HepG2 (cell line): ENCODE measurements at regions not wholly inside any gene's neighbourhood (a gene's known extent, or its start where the extent isn't known, plus 50 kb on each side); places are given as distances from the start of the nearest gene placed in this dataset.

Experiments
- BCL6 ChIP-seq: IDR thresholded peaks from 2 replicates; pipeline ENCODE4 v1.6.1; 2016; ENCODE audit warnings: missing genetic modification reagents, missing compliant biosample characterization
- CEBPB ChIP-seq: IDR thresholded peaks from 2 replicates; pipeline ENCODE4 v1.6.1; 2011; ENCODE audit warnings: low read depth, low read length, improper control_type of control experiment, borderline replicate concordance
- EP300 ChIP-seq, 3 experiments: sonication (generic) in 1 of 3; formaldehyde crosslinking in 1 of 3; IDR thresholded peaks; 2 replicates each; pipeline versions ENCODE4 v1.5.1 to v1.6.1; 2011 to 2020; ENCODE audit warnings: low read depth in 2 of 3, low read length in 2 of 3, borderline replicate concordance in 1 of 3, improper control_type of control experiment in 1 of 3, mild to moderate bottlenecking in 1 of 3, missing genetic modification reagents in 1 of 3, moderate library complexity in 1 of 3
- HDAC2 ChIP-seq: sonication (generic); formaldehyde crosslinking; IDR thresholded peaks from 2 replicates; pipeline ENCODE4 v1.4.0; 2020; ENCODE audit warnings: missing genetic modification reagents
- HNF1A ChIP-seq, 2 experiments: sonication (generic) in 1 of 2; formaldehyde crosslinking in 1 of 2; IDR thresholded peaks; 2 replicates each; pipeline versions ENCODE4 v1.4.0 to v1.6.1; 2016 to 2020; ENCODE audit warnings: borderline replicate concordance in 1 of 2, low read depth in 1 of 2, mild to moderate bottlenecking in 1 of 2, missing genetic modification reagents in 1 of 2
- IKZF1 ChIP-seq: fragments of 450-650 bp; IDR thresholded peaks from 2 replicates; pipeline ENCODE4 v1.7.1; 2016
- ISL2 ChIP-seq: sonication (generic); formaldehyde crosslinking; IDR thresholded peaks from 2 replicates; pipeline ENCODE4 v1.5.0; 2020; ENCODE audit warnings: missing genetic modification reagents
- MAFF ChIP-seq: IDR thresholded peaks from 2 replicates; pipeline ENCODE4 v1.6.1; 2011; ENCODE audit warnings: low read depth, low read length, improper control_type of control experiment
- MBNL3 ChIP-seq: fragments of 250-450 bp; sonication (Bioruptor Pico); conservative IDR thresholded peaks from 2 replicates; pipeline ENCODE4 v1.8.0; 2022; ENCODE audit warnings: mild to moderate bottlenecking, inconsistent platforms
- NRL ChIP-seq: sonication (generic); formaldehyde crosslinking; IDR thresholded peaks from 2 replicates; pipeline ENCODE4 v1.5.0; 2020; ENCODE audit warnings: missing genetic modification reagents, mild to moderate bottlenecking, moderate library complexity, borderline replicate concordance
- SOX13 ChIP-seq, 3 experiments: fragments of 450-650 bp in 1 of 3; sonication (generic) in 1 of 3; formaldehyde crosslinking in 1 of 3; IDR thresholded peaks in 2 of 3; conservative IDR thresholded peaks in 1 of 3; 2 replicates each; pipeline versions ENCODE4 v1.5.0 to v1.6.1; 2016 to 2020; ENCODE audit warnings: antibody characterized with exemption in 1 of 3, mild to moderate bottlenecking in 1 of 3, missing compliant biosample characterization in 1 of 3, missing genetic modification reagents in 1 of 3, moderate library complexity in 1 of 3
- TAF1 ChIP-seq: sonication (generic); formaldehyde crosslinking; IDR thresholded peaks from 2 replicates; pipeline ENCODE4 v1.4.0; 2020; ENCODE audit warnings: missing genetic modification reagents
- XBP1 ChIP-seq: sonication (generic); formaldehyde crosslinking; IDR thresholded peaks from 2 replicates; pipeline ENCODE4 v1.5.0; 2020; ENCODE audit warnings: missing genetic modification reagents
- YEATS4 ChIP-seq: sonication (generic); formaldehyde crosslinking; IDR thresholded peaks from 2 replicates; pipeline ENCODE4 v1.4.0; 2020; ENCODE audit warnings: missing genetic modification reagents, borderline replicate concordance
- ZFP37 ChIP-seq: sonication (generic); formaldehyde crosslinking; IDR thresholded peaks from 2 replicates; pipeline ENCODE4 v1.4.0; 2020; ENCODE audit warnings: missing genetic modification reagents, borderline replicate concordance
- ZFP41 ChIP-seq: sonication (generic); formaldehyde crosslinking; IDR thresholded peaks from 2 replicates; pipeline ENCODE4 v1.4.0; 2020; ENCODE audit warnings: mild to moderate bottlenecking, missing genetic modification reagents, borderline replicate concordance
- ZNF253 ChIP-seq: sonication (generic); formaldehyde crosslinking; IDR thresholded peaks from 2 replicates; pipeline ENCODE4 v1.8.0; 2022; ENCODE audit warnings: mild to moderate bottlenecking, missing genetic modification reagents, borderline replicate concordance
- ZNF256 ChIP-seq: sonication (generic); formaldehyde crosslinking; conservative IDR thresholded peaks from 2 replicates; pipeline ENCODE4 v1.4.0; 2020; ENCODE audit warnings: missing genetic modification reagents
- ZNF292 ChIP-seq: sonication (generic); formaldehyde crosslinking; IDR thresholded peaks from 2 replicates; pipeline ENCODE4 v1.8.1; 2022; ENCODE audit warnings: mild to moderate bottlenecking, low read depth, missing genetic modification reagents, borderline replicate concordance
- TF ChIP-seq, protein P1 (sequence below): sonication (generic); formaldehyde crosslinking; IDR thresholded peaks from 2 replicates; pipeline ENCODE4 v1.4.0; 2020; ENCODE audit warnings: missing genetic modification reagents
- TF ChIP-seq, protein P2 (sequence below): sonication (generic); formaldehyde crosslinking; IDR thresholded peaks from 2 replicates; pipeline ENCODE4 v1.4.0; 2020; ENCODE audit warnings: missing genetic modification reagents

DNA sequence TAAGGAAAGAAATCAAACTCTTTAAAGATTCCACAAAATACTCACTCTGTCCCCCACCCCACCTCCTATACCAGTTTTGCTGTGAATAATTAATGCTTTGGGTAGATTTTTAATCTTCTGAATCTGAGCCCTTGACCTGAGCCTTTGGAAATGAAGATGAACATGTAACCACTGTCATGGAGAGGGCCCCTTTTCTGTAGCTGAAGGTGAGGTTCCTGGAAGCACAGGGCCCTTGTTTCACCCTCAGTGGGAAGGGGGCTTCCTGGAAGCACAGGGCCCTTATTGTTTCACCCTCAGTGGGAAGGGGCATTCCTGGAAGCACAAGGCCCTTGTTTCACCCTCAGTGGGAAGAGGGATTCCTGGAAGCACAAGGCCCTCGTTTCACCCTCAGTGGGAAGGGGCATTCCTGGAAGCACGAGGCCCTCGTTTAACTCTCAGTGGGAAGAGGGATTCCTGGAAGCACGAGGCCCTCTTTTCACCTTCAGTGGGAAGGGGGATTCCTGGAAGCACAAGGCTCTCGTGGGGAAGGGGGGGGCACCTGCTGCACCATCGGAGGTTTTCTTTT lies 75.7 kb downstream of the DACT2 start (continued):
- TF ChIP-seq HDAC2 (CRISPR knock-in tag) (no peak), MAFF (no peak), MBNL3 (CRISPR knock-in tag) (no peak), ZNF253 (no peak), ZFP37 (CRISPR knock-in tag) (no peak), CEBPB (no peak), TAF1 (CRISPR knock-in tag) (no peak), YEATS4 (no peak), ZNF256 (CRISPR knock-in tag) (no peak), IKZF1 (no peak), NRL (CRISPR knock-in tag) (no peak), EP300 (IDR thresholded peaks at IDR 0.05; ENCODE audit: low read depth in 2 of 2, low read length in 2 of 2) (no peak), EP300 (CRISPR knock-in tag; IDR thresholded peaks at IDR 0.05; ENCODE audit: borderline replicate concordance) (peak; percentile 65; the same call in 1 of the 2 replicates), ZNF292 (CRISPR knock-in tag) (no peak), BCL6 (CRISPR knock-in tag) (peak; percentile 98), HNF1A (IDR thresholded peaks at IDR 0.05; ENCODE audit: low read depth) (no peak), HNF1A (CRISPR knock-in tag; IDR thresholded peaks at IDR 0.05; ENCODE audit: borderline replicate concordance) (peak; percentile 9; the same call in 1 of the 2 replicates), ZFP41 (CRISPR knock-in tag) (no peak), XBP1 (no peak), ISL2 (CRISPR knock-in tag) (no peak), SOX13 (IDR thresholded peaks at IDR 0.05) (no peak), SOX13 (CRISPR knock-in tag; conservative IDR thresholded peaks at IDR 0.05 in 1 of 2, IDR thresholded peaks at IDR 0.05 in 1 of 2) (peak in 1 of 2 experiments; percentile 34; a peak in 1 of 4 replicates)
- TF ChIP-seq, protein P1, sequence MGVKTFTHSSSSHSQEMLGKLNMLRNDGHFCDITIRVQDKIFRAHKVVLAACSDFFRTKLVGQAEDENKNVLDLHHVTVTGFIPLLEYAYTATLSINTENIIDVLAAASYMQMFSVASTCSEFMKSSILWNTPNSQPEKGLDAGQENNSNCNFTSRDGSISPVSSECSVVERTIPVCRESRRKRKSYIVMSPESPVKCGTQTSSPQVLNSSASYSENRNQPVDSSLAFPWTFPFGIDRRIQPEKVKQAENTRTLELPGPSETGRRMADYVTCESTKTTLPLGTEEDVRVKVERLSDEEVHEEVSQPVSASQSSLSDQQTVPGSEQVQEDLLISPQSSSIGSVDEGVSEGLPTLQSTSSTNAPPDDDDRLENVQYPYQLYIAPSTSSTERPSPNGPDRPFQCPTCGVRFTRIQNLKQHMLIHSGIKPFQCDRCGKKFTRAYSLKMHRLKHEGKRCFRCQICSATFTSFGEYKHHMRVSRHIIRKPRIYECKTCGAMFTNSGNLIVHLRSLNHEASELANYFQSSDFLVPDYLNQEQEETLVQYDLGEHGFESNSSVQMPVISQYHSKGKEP (CRISPR knock-in tag) = no peak
- TF ChIP-seq, protein P2, sequence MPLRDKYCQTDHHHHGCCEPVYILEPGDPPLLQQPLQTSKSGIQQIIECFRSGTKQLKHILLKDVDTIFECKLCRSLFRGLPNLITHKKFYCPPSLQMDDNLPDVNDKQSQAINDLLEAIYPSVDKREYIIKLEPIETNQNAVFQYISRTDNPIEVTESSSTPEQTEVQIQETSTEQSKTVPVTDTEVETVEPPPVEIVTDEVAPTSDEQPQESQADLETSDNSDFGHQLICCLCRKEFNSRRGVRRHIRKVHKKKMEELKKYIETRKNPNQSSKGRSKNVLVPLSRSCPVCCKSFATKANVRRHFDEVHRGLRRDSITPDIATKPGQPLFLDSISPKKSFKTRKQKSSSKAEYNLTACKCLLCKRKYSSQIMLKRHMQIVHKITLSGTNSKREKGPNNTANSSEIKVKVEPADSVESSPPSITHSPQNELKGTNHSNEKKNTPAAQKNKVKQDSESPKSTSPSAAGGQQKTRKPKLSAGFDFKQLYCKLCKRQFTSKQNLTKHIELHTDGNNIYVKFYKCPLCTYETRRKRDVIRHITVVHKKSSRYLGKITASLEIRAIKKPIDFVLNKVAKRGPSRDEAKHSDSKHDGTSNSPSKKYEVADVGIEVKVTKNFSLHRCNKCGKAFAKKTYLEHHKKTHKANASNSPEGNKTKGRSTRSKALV (CRISPR knock-in tag) = 0 out of 2 replicates have a peak, but pooled peaks have one; percentile 29
